Duodenal mucosa (tissue), 2 donors: ENCODE measurements at regions not wholly inside any gene's neighbourhood (a gene's known extent, or its start where the extent isn't known, plus 50 kb on each side); places are given as distances from the start of the nearest gene placed in this dataset.

Experiments used
- H3K27ac ChIP-seq: one replicate; pipeline ENCODE4 v1.7.0; 2013; ENCODE audit warnings: low read depth, low read length
- H3K27me3 ChIP-seq, 2 donors: one replicate each; pipeline ENCODE4 v1.7.0; 2013; ENCODE audit warnings: low read length in 2 of 2, control low read depth in 1 of 2; ENCODE audit not compliant: insufficient read depth in 2 of 2, control insufficient read depth in 1 of 2
- H3K36me3 ChIP-seq, 2 donors: one replicate each; pipeline ENCODE4 v1.7.0; 2013; ENCODE audit warnings: low read length in 2 of 2, control low read depth in 1 of 2; ENCODE audit not compliant: insufficient read depth in 2 of 2, control insufficient read depth in 1 of 2
- H3K4me1 ChIP-seq, 2 donors: one replicate each; pipeline ENCODE4 v1.7.0; 2013; ENCODE audit warnings: low read length in 2 of 2, control low read depth in 1 of 2; ENCODE audit not compliant: insufficient read depth in 2 of 2, control insufficient read depth in 1 of 2
- H3K4me3 ChIP-seq, 2 donors: one replicate each; pipeline ENCODE4 v1.7.0; 2013; ENCODE audit warnings: low read length in 2 of 2, low read depth in 1 of 2
- H3K9ac ChIP-seq, 2 donors: one replicate each; pipeline ENCODE4 v1.7.0; 2013; ENCODE audit warnings: low read length in 2 of 2, low read depth in 1 of 2
- H3K9me3 ChIP-seq, 2 donors: one replicate each; pipeline ENCODE4 v1.7.0; 2013; ENCODE audit warnings: low read length in 2 of 2, control low read depth in 1 of 2; ENCODE audit not compliant: control insufficient read depth in 1 of 2

DNA sequence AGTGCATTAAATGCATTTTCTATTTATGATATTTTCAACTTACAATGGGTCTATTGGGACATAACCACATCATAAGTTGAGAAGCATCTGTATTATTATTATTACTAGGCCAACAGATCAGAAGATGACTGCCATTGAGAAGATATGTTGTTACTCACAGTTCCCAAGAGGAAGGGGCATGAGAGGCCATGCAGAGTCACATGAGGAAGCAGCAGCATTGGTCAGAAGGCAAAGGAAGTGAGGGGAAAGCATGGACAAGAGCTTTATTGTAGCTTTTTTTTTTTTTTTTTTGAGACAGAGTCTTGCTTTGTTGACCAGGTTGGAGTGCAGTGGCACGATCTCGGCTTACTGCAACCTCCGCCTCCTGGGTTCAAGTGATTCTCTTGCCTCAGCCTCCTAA, 66.2 kb upstream of the LCLAT1 start:
- H3K27ac ChIP-seq = no peak overlapping the region
- no peaks in the 10 kb centered on the region for H3K4me1 ChIP-seq
- H3K4me3 ChIP-seq = no peak overlapping the region
- H3K9me3 ChIP-seq = no peaks in the 10 kb centered on the region
- no peaks in the 10 kb centered on the region for H3K27me3 ChIP-seq
- H3K36me3 ChIP-seq = no peaks in the 10 kb centered on the region
- H3K9ac ChIP-seq = no peak overlapping the region

DNA sequence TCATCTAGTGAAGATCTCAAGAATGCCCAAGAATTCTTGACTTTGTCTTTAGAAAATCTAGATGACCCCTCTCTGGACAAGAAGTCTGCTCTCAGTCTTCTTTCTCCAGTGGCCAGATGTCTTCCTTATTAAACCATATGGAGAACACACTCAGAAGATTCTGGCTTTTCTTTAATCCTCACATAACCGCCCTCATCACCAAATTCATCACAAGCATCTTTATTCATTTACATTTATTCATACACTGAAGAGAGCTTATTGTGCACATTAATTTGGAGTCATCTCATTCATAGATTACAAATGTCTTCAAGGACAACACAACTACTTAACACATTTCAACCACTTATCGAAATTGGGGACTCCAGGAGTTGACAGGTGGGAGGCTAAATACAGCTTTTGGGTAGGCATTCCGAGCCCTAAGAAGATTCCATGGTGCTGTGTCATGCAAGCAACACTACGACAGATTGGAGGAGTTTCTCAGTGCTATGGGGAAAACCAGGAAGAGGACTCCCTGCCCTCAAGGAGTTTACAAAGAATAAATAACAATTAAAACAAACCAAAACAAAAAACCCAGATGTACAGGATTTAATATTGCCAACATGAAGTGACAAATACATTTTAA, 64.8 kb upstream of the LCLAT1 start:
- Histone ChIP-seq H3K27ac (no peak overlapping the region), H3K4me3 (no peak overlapping the region), H3K27me3 (no peaks in the 10 kb centered on the region), H3K9ac (no peak overlapping the region), H3K4me1 (no peaks in the 10 kb centered on the region), H3K36me3 (no peaks in the 10 kb centered on the region), H3K9me3 (no peaks in the 10 kb centered on the region)

GRCh38 chr2:30382995-30383394, 64.1 kb upstream of the LCLAT1 start:
- Histone ChIP-seq H3K9me3 (no peaks in the 10 kb centered on the region), H3K36me3 (no peaks in the 10 kb centered on the region), H3K9ac (no peak overlapping the region), H3K4me3 (no peak overlapping the region), H3K4me1 (no peaks in the 10 kb centered on the region), H3K27ac (no peak overlapping the region), H3K27me3 (no peaks in the 10 kb centered on the region)

GRCh38 chr2:30385327-30385726, 61.7 kb upstream of the LCLAT1 start:
- Histone ChIP-seq H3K4me1 (no peaks in the 10 kb centered on the region), H3K4me3 (no peak overlapping the region), H3K36me3 (no peaks in the 10 kb centered on the region), H3K9ac (no peak overlapping the region), H3K27me3 (no peaks in the 10 kb centered on the region), H3K9me3 (no peaks in the 10 kb centered on the region), H3K27ac (no peak overlapping the region)

DNA sequence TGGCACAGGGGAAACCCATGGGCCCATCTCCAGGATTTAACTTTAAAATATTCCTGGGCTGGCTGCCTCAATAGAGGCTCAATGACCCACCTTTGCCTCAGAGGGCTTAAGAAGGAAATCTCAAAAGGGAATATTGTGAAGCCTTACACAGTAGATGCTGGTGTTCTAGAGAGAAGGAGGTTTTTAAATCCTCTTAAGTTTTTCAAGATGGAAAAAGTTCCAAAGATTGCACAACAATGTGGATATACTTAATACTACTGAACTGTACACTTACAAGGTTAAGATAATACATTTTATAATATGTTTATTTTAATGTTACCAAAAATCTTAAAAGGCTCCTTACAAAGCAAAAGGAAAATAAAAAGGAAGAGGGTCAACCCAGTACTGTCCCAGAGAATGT, 54.9 kb upstream of the LCLAT1 start:
- Histone ChIP-seq H3K9me3 (no peaks in the 10 kb centered on the region), H3K27ac (no peak overlapping the region), H3K4me3 (no peak overlapping the region), H3K4me1 (no peaks in the 10 kb centered on the region), H3K27me3 (no peaks in the 10 kb centered on the region), H3K36me3 (no peaks in the 10 kb centered on the region), H3K9ac (no peak overlapping the region)

- no peaks in the 10 kb centered on the region for H3K36me3 ChIP-seq
- no peak overlapping the region for H3K9ac ChIP-seq
- no peak overlapping the region for H3K4me3 ChIP-seq
- H3K4me1 ChIP-seq = no peaks in the 10 kb centered on the region
- no peaks in the 10 kb centered on the region for H3K9me3 ChIP-seq
- H3K27ac ChIP-seq = no peak overlapping the region
- H3K27me3 ChIP-seq = no peaks in the 10 kb centered on the region
These were observed 53.5 kb upstream of the LCLAT1 start for GRCh38 chr2:30393510-30393909.

DNA sequence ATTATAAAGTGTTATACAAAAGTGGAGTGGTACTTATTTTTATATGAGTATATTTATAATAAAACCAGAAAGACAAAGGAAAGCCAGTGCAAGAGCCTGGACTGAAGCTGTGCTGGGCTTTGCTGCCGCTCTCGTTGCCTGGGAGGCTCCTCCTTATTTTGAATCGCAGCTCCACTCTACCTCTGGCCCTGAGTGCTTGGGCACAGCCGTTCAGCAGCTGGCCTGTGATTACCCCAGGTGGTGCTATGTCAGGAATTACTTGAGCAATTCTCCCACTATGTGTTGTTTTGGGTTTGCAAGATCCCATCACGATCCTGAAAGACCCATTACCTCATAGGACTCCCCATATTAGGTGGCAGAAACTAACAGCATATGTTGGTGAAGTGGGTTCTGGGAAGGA, 53.0 kb upstream of the LCLAT1 start:
- Histone ChIP-seq H3K36me3 (no peaks in the 10 kb centered on the region), H3K27me3 (no peaks in the 10 kb centered on the region), H3K27ac (no peak overlapping the region), H3K9ac (no peak overlapping the region), H3K4me3 (no peak overlapping the region), H3K4me1 (no peaks in the 10 kb centered on the region), H3K9me3 (no peaks in the 10 kb centered on the region)

- Histone ChIP-seq H3K27ac (no peak overlapping the region), H3K27me3 (no peaks in the 10 kb centered on the region), H3K9me3 (no peaks in the 10 kb centered on the region)
These were observed 50.4 kb upstream of the LCLAT1 start for GRCh38 chr2:30396436-30397232.

More at GRCh38 chr2:30396436-30397232, 50.4 kb upstream of the LCLAT1 start:
- H3K4me3 ChIP-seq = no peak overlapping the region
- H3K9ac ChIP-seq = no peak overlapping the region
- no peaks in the 10 kb centered on the region for H3K36me3 ChIP-seq
- H3K4me1 ChIP-seq = no peaks in the 10 kb centered on the region
